K562 (cell line): ENCODE measurements at regions not wholly inside any gene's neighbourhood (a gene's known extent, or its start where the extent isn't known, plus 50 kb on each side); places are given as distances from the start of the nearest gene placed in this dataset.

Experiments used
- ATAC-seq: fragments of 200-7000 bp; cut with Tn5 transposase; 3 replicates; pipeline ENCODE4 v1.9.1; 2020; ENCODE audit warnings: moderate library complexity
- BruUV-seq: library from RNA; stranded (reverse); fragments of 400-500 nt; replicated peaks from 2 replicates; lab custom pipeline; 2021; lab: Mats Ljungman, UMichigan
- CTCF ChIA-PET: fragments of 300-600 bp; formaldehyde crosslinking; extraction: SDS; loops from one replicate; lab custom pipeline; 2021; ENCODE audit warnings: low intra/inter-chr PET ratio; lab: Yijun Ruan, JAX
- POLR2A ChIA-PET: fragments of 300-600, 350-650 bp; sonication (Branson Sonifier 250); formaldehyde crosslinking; extraction: SDS; loops from one replicate; lab custom pipeline; 2021; ENCODE audit warnings: antibody characterized with exemption, inconsistent platforms; lab: Yijun Ruan, JAX
- DNase-seq, 4 experiments: peaks; one replicate each; pipeline versions ENCODE4 v3.0.0 to v3.0.0-alpha.2; 2011 to 2018; ENCODE audit warnings: low spot score in 3 of 4, mixed read lengths in 3 of 4; ENCODE audit errors: extremely low read depth in 1 of 4
- FAIRE-seq: peaks from 2 replicates; lab custom pipeline; 2011; peaks lifted over from hg19 to GRCh38; lab: Jason Lieb, UNC
- H2AFZ ChIP-seq: 2 replicates; pipeline ENCODE4 v1.6.0; 2011; ENCODE audit warnings: low read depth, low read length, control low read depth, inconsistent platforms
- H3K27ac ChIP-seq: fragments of 200-600 bp; 3 replicates; pipeline ENCODE4 v1.8.0; 2011; ENCODE audit warnings: low read depth, mild to moderate bottlenecking, control low read depth, inconsistent platforms, low read length, moderate library complexity, mixed read lengths; ENCODE audit errors: extremely low read depth
- H3K27me3 ChIP-seq, 2 experiments: fragments of 300-600 bp in 1 of 2; 2 replicates in 1 of 2; 3 replicates in 1 of 2; pipeline versions ENCODE4 v1.6.0 to v1.8.0; 2011; ENCODE audit warnings: inconsistent platforms in 2 of 2, low read length in 2 of 2, mild to moderate bottlenecking in 1 of 2, mixed read lengths in 1 of 2, moderate library complexity in 1 of 2; ENCODE audit not compliant: control insufficient read depth in 2 of 2, insufficient read depth in 2 of 2
- H3K36me3 ChIP-seq: fragments of 300-600 bp; 3 replicates; pipeline ENCODE4 v1.8.0; 2011; ENCODE audit warnings: mild to moderate bottlenecking, low read length, inconsistent platforms; ENCODE audit not compliant: control insufficient read depth, insufficient read depth
- H3K4me1 ChIP-seq, 2 experiments: fragments of 200-600 bp in 1 of 2; replicated peaks in 1 of 2; 2 replicates in 1 of 2; 3 replicates in 1 of 2; pipeline versions ENCODE4 v1.5.1 to v1.8.0; 2011; ENCODE audit warnings: inconsistent platforms in 2 of 2, low read length in 2 of 2, mild to moderate bottlenecking in 1 of 2, mixed read lengths in 1 of 2, moderate library complexity in 1 of 2; ENCODE audit not compliant: control insufficient read depth in 2 of 2, insufficient read depth in 2 of 2
- H3K4me2 ChIP-seq: 2 replicates; pipeline ENCODE4 v1.6.1; 2011; ENCODE audit warnings: low read length, control low read depth, inconsistent platforms, mixed read lengths; ENCODE audit not compliant: insufficient read depth
- H3K4me3 ChIP-seq: fragments of 200-600 bp; sonication (generic), shearing (Covaris generic); 2 replicates; pipeline ENCODE4 v1.5.1; 2016; ENCODE audit warnings: control low read depth, inconsistent platforms
- H3K79me2 ChIP-seq: fragments of 200-600 bp; 3 replicates; pipeline ENCODE4 v1.8.0; 2011; ENCODE audit warnings: low read length, inconsistent platforms; ENCODE audit not compliant: control insufficient read depth, insufficient read depth
- H3K9ac ChIP-seq, 2 experiments: 2 replicates each; pipeline versions ENCODE4 v1.6.0 to v1.6.1; 2011; ENCODE audit warnings: low read depth in 2 of 2, low read length in 2 of 2, control low read depth in 1 of 2, inconsistent platforms in 1 of 2, mild to moderate bottlenecking in 1 of 2, mixed read lengths in 1 of 2; ENCODE audit not compliant: insufficient read depth in 1 of 2
- H3K9me1 ChIP-seq: one replicate; pipeline ENCODE4 v1.6.0; 2011; ENCODE audit warnings: inconsistent platforms, mild to moderate bottlenecking, low read length, moderate library complexity; ENCODE audit not compliant: control insufficient read depth, insufficient read depth
- H3K9me3 ChIP-seq: replicated peaks from 2 replicates; pipeline ENCODE4 v1.5.1; 2011; ENCODE audit warnings: low read depth, low read length, inconsistent platforms; ENCODE audit not compliant: control insufficient read depth, insufficient read depth
- H4K20me1 ChIP-seq: replicated peaks from 2 replicates; pipeline ENCODE4 v1.6.1; 2011; ENCODE audit warnings: low read length, inconsistent platforms, mixed read lengths; ENCODE audit not compliant: control insufficient read depth, insufficient read depth
- HLTF ChIP-seq: fragments of 450-650 bp; IDR thresholded peaks from 2 replicates; pipeline ENCODE4 v1.6.1; 2016
- NFATC3 ChIP-seq: fragments of 450-650 bp; IDR thresholded peaks from 2 replicates; pipeline ENCODE4 v1.6.1; 2017; ENCODE audit warnings: mild to moderate bottlenecking
- NR2C1 ChIP-seq, 2 experiments: fragments of 450-650 bp; IDR thresholded peaks; 2 replicates each; pipeline ENCODE4 v1.6.1; 2017; ENCODE audit warnings: mild to moderate bottlenecking in 2 of 2, antibody characterized with exemption in 1 of 2, inconsistent platforms in 1 of 2, missing compliant biosample characterization in 1 of 2, missing genetic modification characterization in 1 of 2
- ZNF23 ChIP-seq: fragments of 250-450 bp; sonication (Bioruptor Pico); IDR thresholded peaks from 2 replicates; pipeline ENCODE4 v1.4.0; 2020; ENCODE audit warnings: mild to moderate bottlenecking
- WGBS: fragments of 100-300 bp; shearing (Covaris generic); methylation state at CpG from one replicate; pipeline ENCODE4 v1.1.6; 2016; ENCODE audit warnings: low coverage, mixed read lengths; ENCODE audit not compliant: insufficient coverage; ENCODE audit errors: missing lambda C conversion rate; 5-methylcytosine and 5-hydroxymethylcytosine counted together
- in situ Hi-C: fragments of 300-500 bp; cut with MboI; formaldehyde crosslinking; loops from 4 replicates; pipeline ENCODE4 v1.15.0; 2018; ENCODE audit warnings: inconsistent platforms, mixed read lengths
- intact Hi-C: fragments of 100-400 bp; cut with micrococcal nuclease; formaldehyde crosslinking; loops from 2 replicates; pipeline ENCODE4 v1.14.2; 2022
- TF ChIP-seq, protein P1 (sequence below): sonication (generic); formaldehyde crosslinking; IDR thresholded peaks from 2 replicates; pipeline ENCODE4 v1.8.0; 2022; ENCODE audit warnings: mild to moderate bottlenecking, missing genetic modification reagents
- TF ChIP-seq, protein P2 (sequence below), 2 experiments: IDR thresholded peaks; 2 replicates each; pipeline ENCODE4 v1.6.1; 2011; ENCODE audit warnings: borderline replicate concordance in 1 of 2, control low read depth in 1 of 2, low read depth in 1 of 2, low read length in 1 of 2, mild to moderate bottlenecking in 1 of 2, mixed read lengths in 1 of 2, moderate library complexity in 1 of 2; ENCODE audit not compliant: insufficient read depth in 1 of 2, insufficient read length in 1 of 2, poor library complexity in 1 of 2, severe bottlenecking in 1 of 2; ENCODE audit errors: extremely low read depth in 1 of 2
- TF ChIP-seq, protein P3 (sequence below): fragments of 250-450 bp; sonication (Bioruptor Pico); IDR thresholded peaks from 2 replicates; pipeline ENCODE4 v1.5.0; 2021

DNA sequence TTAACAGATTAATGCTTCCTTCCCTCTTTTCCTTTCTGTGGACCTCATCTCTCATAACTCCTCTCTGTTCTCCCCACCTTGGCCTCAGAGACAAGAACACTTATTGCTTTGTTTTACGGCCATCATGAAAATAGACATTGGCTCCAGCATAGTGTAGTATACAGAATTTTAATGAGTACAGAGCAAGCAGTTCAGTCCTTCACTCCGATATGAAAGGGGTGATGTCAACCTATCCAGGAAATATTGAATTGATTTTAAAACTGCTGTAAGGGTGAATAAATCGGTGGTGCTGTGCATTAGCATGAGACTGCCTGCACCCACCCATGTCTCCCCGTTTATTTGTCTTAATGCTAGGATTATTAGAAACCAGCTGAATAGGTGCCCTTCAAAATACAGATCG lies 490.9 kb upstream of the TBL1XR1 start:
- intact Hi-C loops: no loop called here
- Histone ChIP-seq H3K4me2 (no peak overlapping the region), H3K27me3 (no peaks in the 10 kb centered on the region), H4K20me1 (no peaks in the 10 kb centered on the region), H3K27ac (no peak overlapping the region), H3K4me3 (no peak overlapping the region), H3K79me2 (no peaks in the 10 kb centered on the region), H3K4me1 (no peaks in the 10 kb centered on the region; a peak in 1 of 5 replicates), H3K9ac (no peak overlapping the region), H3K36me3 (no peaks in the 10 kb centered on the region), H3K9me1 (no peaks in the 10 kb centered on the region), H3K9me3 (no peaks in the 10 kb centered on the region), H2AFZ (no peak overlapping the region)
- no peak for ATAC-seq
- FAIRE-seq: no peak
- no TSS peak for BruUV-seq
- 24% methylated on average over 5 of the region's 5 CpGs for WGBS
- ChIA-PET POLR2A (no interaction called here), CTCF (no interaction called here)
- no peak for DNase-seq
- in situ Hi-C loops: no loop called here
- TF ChIP-seq, protein P1, sequence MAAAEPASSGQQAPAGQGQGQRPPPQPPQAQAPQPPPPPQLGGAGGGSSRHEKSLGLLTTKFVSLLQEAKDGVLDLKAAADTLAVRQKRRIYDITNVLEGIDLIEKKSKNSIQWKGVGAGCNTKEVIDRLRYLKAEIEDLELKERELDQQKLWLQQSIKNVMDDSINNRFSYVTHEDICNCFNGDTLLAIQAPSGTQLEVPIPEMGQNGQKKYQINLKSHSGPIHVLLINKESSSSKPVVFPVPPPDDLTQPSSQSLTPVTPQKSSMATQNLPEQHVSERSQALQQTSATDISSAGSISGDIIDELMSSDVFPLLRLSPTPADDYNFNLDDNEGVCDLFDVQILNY (CRISPR knock-in tag): no peak
- TF ChIP-seq, protein P2, sequence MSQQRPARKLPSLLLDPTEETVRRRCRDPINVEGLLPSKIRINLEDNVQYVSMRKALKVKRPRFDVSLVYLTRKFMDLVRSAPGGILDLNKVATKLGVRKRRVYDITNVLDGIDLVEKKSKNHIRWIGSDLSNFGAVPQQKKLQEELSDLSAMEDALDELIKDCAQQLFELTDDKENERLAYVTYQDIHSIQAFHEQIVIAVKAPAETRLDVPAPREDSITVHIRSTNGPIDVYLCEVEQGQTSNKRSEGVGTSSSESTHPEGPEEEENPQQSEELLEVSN (IDR thresholded peaks at IDR 0.05; ENCODE audit: borderline replicate concordance in 1 of 2, extremely low read depth in 1 of 2, insufficient read depth in 1 of 2, insufficient read length in 1 of 2, low read depth in 1 of 2, low read length in 1 of 2, poor library complexity in 1 of 2, severe bottlenecking in 1 of 2): no peak
- TF ChIP-seq, protein P3, sequence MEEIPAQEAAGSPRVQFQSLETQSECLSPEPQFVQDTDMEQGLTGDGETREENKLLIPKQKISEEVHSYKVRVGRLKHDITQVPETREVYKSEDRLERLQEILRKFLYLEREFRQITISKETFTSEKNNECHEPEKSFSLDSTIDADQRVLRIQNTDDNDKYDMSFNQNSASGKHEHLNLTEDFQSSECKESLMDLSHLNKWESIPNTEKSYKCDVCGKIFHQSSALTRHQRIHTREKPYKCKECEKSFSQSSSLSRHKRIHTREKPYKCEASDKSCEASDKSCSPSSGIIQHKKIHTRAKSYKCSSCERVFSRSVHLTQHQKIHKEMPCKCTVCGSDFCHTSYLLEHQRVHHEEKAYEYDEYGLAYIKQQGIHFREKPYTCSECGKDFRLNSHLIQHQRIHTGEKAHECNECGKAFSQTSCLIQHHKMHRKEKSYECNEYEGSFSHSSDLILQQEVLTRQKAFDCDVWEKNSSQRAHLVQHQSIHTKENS (CRISPR knock-in tag): no peak
- TF ChIP-seq HLTF (no peak), ZNF23 (no peak), NFATC3 (no peak), NR2C1 (IDR thresholded peaks at IDR 0.05) (no peak), NR2C1 (tag; IDR thresholded peaks at IDR 0.05) (no peak)
